GM12873 (cell line): ENCODE measurements at regions not wholly inside any gene's neighbourhood (a gene's known extent, or its start where the extent isn't known, plus 50 kb on each side); places are given as distances from the start of the nearest gene placed in this dataset.

Experiments used
- TF ChIP-seq, protein P1 (sequence below): IDR thresholded peaks from 2 replicates; pipeline ENCODE4 v1.5.1; 2012; ENCODE audit warnings: low read depth, mild to moderate bottlenecking, moderate library complexity, low read length, control low read depth; ENCODE audit not compliant: insufficient read depth; ENCODE audit errors: missing control alignments

DNA sequence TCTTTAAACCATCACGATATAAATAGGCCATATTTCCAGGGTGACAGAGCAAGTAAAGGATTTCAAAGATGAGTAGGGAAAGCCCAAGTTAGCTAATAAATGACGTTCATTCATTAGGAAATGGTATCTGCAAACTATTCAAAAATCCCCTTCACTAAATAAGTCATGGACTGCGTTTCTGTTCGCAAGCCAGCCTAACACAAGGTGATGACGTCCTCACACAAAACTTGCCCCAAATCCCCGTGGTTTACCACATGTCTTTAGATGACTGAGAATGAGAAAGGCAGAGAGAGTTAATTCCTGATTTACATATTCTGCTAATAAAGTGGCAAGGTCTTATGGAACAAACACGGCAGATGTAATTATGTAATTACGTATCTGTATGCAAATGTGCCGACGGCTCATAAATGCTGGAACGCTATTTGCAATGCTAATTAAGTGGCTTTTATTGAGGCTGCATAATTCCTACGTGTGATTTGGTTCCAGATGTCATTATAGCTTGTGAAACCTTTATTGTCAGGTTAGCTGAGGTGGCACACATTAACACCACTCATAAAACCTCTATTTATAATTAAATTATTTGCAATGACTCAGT, 437.7 kb upstream of the FRG1 start:
- TF ChIP-seq, protein P1, sequence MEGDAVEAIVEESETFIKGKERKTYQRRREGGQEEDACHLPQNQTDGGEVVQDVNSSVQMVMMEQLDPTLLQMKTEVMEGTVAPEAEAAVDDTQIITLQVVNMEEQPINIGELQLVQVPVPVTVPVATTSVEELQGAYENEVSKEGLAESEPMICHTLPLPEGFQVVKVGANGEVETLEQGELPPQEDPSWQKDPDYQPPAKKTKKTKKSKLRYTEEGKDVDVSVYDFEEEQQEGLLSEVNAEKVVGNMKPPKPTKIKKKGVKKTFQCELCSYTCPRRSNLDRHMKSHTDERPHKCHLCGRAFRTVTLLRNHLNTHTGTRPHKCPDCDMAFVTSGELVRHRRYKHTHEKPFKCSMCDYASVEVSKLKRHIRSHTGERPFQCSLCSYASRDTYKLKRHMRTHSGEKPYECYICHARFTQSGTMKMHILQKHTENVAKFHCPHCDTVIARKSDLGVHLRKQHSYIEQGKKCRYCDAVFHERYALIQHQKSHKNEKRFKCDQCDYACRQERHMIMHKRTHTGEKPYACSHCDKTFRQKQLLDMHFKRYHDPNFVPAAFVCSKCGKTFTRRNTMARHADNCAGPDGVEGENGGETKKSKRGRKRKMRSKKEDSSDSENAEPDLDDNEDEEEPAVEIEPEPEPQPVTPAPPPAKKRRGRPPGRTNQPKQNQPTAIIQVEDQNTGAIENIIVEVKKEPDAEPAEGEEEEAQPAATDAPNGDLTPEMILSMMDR = no peak

DNA sequence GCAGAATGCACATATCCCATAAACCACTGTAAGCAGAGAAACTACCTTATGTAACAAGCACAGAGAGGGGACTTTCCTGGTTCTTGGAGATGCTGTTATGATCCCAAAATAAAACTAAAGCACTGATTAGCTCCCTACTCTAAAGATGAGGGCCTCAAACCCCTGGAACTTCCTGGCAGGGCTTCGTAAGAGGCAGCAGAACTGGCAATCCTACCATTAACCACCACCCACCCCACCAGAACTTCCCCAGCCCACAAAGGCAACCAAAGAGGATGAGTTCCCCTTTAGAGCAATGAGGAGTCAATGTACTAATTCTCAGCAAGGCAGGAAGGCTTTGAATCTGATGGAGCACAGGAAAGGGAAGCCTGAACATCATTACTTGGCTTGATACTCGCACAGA, 436.5 kb upstream of the FRG1 start:
- TF ChIP-seq, protein P1 = no peak

DNA sequence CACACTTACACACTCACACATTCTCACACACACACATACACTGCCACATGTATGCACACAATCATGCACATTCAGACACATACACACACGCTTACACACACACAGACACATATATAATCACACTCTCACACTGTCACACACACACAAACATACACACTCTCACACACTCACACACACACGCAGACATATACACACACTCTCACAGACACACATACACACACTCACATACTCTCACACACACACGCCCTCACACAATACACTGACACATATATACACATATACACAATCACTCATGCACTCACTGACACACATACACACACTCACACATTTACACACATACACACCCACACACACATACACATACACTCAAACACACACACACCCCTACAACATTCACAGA, 435.3 kb upstream of the FRG1 start:
- TF ChIP-seq, protein P1 = no peak

DNA sequence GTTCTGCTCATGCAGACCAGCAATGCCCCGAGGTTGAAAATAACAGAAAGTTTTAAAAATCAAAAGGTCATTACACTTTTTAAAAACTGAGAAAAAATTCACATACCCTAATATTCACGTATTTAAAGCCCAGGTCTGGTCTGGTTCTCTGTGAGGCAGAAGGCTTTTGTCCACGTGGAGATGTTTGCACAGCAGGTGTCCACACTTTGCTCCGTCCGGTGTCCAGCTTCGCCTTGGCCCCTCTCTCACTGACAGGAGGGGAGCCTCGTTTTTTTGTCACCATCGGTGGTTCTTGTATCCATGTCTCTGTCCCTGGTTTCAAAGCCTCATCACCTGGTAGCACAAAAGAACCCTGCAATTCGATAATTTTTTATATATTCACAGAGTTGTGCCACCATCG, 434.6 kb upstream of the FRG1 start:
- TF ChIP-seq, protein P1 = no peak

DNA sequence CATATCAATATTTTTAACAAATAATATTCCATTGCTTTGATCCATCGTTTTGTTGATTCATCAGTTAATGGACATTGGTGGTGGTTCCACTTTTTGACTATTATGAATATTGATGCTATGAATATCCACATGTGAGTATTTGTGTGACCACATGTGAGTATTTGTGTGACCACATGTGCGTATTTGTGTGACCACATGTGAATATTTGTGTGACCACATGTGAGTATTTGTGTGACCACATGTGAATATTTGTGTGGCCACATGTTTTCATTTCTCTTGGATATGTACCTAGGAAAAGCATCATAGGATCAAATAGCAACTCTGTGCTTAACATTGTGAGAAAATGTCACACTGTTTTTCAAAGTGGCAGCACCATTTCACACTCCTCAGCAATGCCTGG, 433.6 kb upstream of the FRG1 start:
- TF ChIP-seq, protein P1 = no peak

DNA sequence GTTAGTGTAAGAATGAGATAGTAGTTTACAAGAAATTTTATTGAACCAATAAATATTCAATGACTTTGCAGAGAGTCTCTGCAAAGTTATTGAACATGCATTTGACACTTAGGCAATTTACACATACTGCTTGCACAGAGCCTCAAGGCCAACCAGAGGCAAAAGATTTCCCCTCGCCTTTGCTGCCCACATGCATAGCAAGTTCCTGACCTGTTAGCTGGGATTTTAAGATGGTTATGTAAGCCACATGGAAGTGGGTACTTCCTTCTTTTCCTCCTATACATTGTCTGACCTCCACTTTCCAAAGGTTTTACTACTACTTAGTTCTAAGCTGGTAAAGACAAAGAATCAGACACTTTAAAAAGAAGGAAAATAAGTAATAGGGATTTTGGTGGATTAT, 430.1 kb upstream of the FRG1 start:
- TF ChIP-seq, protein P1 = no peak

DNA sequence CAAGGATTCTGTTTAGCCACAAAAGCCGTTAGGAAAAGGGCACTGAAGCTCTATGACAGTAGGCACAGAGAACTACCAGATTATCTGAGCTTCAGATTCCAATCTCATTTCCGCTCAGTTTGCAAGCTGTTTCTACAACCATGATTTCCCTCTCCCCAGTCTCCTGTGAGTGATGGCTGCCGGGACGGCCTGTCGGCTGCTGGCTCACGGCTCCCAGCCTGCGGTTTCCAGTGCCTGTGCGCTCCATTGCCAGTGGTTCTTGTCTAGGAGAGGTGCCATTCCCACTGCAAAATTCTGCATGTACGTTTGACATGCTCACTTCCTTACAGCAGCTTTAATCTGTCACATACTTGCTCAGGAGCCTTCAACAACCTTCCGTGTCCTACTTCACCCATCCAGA, 429.1 kb upstream of the FRG1 start:
- TF ChIP-seq, protein P1 = no peak
